ENCODE measurements at regions not wholly inside any gene's neighbourhood (a gene's known extent, or its start where the extent isn't known, plus 50 kb on each side); places are given as distances from the start of the nearest gene placed in this dataset.

DNA sequence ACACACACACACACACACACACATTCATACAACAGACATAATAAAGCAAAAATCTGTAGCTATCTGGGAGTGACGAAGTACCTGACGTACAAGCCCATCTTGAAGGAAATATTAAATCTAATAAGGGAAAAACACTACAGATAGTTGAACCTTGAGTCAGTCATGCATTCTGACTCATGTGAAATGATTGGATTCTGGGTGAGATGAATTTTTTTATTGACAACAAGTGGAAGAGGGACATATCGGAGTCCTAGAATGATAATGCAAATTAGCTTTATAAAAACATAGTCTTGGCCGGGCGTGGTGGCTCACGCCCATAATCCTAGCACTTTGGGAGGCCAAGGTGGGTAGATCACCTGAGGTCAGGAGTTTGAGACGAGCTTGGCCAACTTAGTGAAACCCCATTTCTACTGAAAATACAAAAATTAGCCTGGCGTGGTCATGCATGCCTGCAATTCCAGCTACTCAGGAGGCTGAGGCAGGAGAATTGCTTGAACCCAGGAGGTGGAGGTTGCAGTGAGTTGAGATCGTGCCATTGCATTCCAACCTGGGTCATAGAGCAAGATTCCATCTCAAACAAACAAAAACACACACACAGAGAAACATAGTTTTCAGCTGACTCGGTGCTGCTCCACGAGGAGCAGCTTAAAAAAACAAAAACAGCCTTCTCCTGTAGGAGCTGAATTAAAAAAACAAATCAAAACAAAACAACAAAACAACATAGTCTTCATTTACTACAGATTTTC is 154.4 kb upstream of the MKLN1 start:
- Histone ChIP-seq H3K4me1 (no peaks in the 10 kb centered on the region), H3K27me3 (no peaks in the 10 kb centered on the region), H3K4me3 (no peak overlapping the region), H3K36me3 (no peaks in the 10 kb centered on the region), H3K9me3 (no peaks in the 10 kb centered on the region), H3K27ac (no peak overlapping the region)
- no peak for ATAC-seq
- intact Hi-C loops (cut with DNase I), result no loop called here
- DNase-seq, result no peak
- TF ChIP-seq CTCF (IDR thresholded peaks at IDR 0.05), result no peak

- no peak for DNase-seq
- Histone ChIP-seq H3K27ac (no peak overlapping the region), H3K27me3 (no peaks in the 10 kb centered on the region), H3K36me3 (no peaks in the 10 kb centered on the region), H3K4me3 (no peak overlapping the region), H3K4me1 (no peaks in the 10 kb centered on the region), H3K9me3 (no peaks in the 10 kb centered on the region)
- TF ChIP-seq CTCF (IDR thresholded peaks at IDR 0.05), result no peak
- no peak for ATAC-seq
- intact Hi-C loops (cut with DNase I), result no loop called here
Observed at GRCh38 chr7:131174391-131174790, 153.3 kb upstream of the MKLN1 start.

DNA sequence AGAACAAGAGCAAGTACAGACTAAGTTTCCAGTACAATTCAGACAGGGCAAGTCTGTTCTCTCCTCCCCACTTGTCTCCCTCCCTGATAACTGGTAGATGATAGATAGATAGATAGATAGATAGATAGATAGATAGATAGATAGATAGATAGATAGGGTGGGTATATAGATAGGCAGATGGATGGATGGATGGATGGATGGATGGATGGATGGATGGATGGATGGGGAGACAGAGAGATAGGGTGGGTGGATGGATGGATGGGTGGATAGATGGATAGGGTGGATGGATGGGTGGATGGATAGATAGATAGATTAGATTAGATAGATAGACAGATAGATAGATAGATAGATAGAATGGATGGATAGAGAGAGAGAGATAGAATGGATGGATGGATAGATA is 152.8 kb upstream of the MKLN1 start:
- Histone ChIP-seq H3K4me3 (no peak overlapping the region), H3K27ac (no peak overlapping the region), H3K9me3 (no peaks in the 10 kb centered on the region), H3K4me1 (no peaks in the 10 kb centered on the region), H3K27me3 (no peaks in the 10 kb centered on the region), H3K36me3 (no peaks in the 10 kb centered on the region)
- no peak for TF ChIP-seq CTCF (IDR thresholded peaks at IDR 0.05)
- intact Hi-C loops (cut with DNase I), result no loop called here
- no peak for ATAC-seq
- no peak for DNase-seq

- no peak for ATAC-seq
- H3K4me3 ChIP-seq, result no peak overlapping the region
- peaks cover 5% of the 10 kb centered on the region for H3K4me1 ChIP-seq
Observed at GRCh38 chr7:131182446-131183058, 145.1 kb upstream of the MKLN1 start.

GRCh38 chr7:131183072-131183471 is 144.6 kb upstream of the MKLN1 start:
- intact Hi-C loops (cut with DNase I), result no loop called here
- no peak overlapping the region for H3K4me3 ChIP-seq
- H3K27ac ChIP-seq, result no peak overlapping the region
- no peaks in the 10 kb centered on the region for H3K9me3 ChIP-seq
- H3K4me1 ChIP-seq, result peaks cover 6% of the 10 kb centered on the region
- TF ChIP-seq CTCF (IDR thresholded peaks at IDR 0.05), result no peak
- ATAC-seq, result no peak
- H3K36me3 ChIP-seq, result no peaks in the 10 kb centered on the region
- no peaks in the 10 kb centered on the region for H3K27me3 ChIP-seq
- no peak for DNase-seq

More at GRCh38 chr7:131182446-131183058, 145.1 kb upstream of the MKLN1 start:
- no peaks in the 10 kb centered on the region for H3K9me3 ChIP-seq
- H3K36me3 ChIP-seq, result no peaks in the 10 kb centered on the region
- intact Hi-C loops (cut with DNase I), result no loop called here
- no peaks in the 10 kb centered on the region for H3K27me3 ChIP-seq
- no peak overlapping the region for H3K27ac ChIP-seq
- DNase-seq, result no peak
- TF ChIP-seq CTCF (IDR thresholded peaks at IDR 0.05), result no peak
